K562 (cell line): ENCODE measurements at regions not wholly inside any gene's neighbourhood (a gene's known extent, or its start where the extent isn't known, plus 50 kb on each side); places are given as distances from the start of the nearest gene placed in this dataset.

Experiments used
- ATAC-seq: fragments of 200-7000 bp; cut with Tn5 transposase; 3 replicates; pipeline ENCODE4 v1.9.1; 2020; ENCODE audit warnings: moderate library complexity
- BruUV-seq: library from RNA; stranded (reverse); fragments of 400-500 nt; replicated peaks from 2 replicates; lab custom pipeline; 2021; lab: Mats Ljungman, UMichigan
- CTCF ChIA-PET: fragments of 300-600 bp; formaldehyde crosslinking; extraction: SDS; loops from one replicate; lab custom pipeline; 2021; ENCODE audit warnings: low intra/inter-chr PET ratio; lab: Yijun Ruan, JAX
- POLR2A ChIA-PET: fragments of 300-600, 350-650 bp; sonication (Branson Sonifier 250); formaldehyde crosslinking; extraction: SDS; loops from one replicate; lab custom pipeline; 2021; ENCODE audit warnings: antibody characterized with exemption, inconsistent platforms; lab: Yijun Ruan, JAX
- DNase-seq, 4 experiments: peaks; one replicate each; pipeline versions ENCODE4 v3.0.0 to v3.0.0-alpha.2; 2011 to 2018; ENCODE audit warnings: low spot score in 3 of 4, mixed read lengths in 3 of 4; ENCODE audit errors: extremely low read depth in 1 of 4
- FAIRE-seq: peaks from 2 replicates; lab custom pipeline; 2011; peaks lifted over from hg19 to GRCh38; lab: Jason Lieb, UNC
- H2AFZ ChIP-seq: 2 replicates; pipeline ENCODE4 v1.6.0; 2011; ENCODE audit warnings: low read depth, low read length, control low read depth, inconsistent platforms
- H3K27ac ChIP-seq: fragments of 200-600 bp; 3 replicates; pipeline ENCODE4 v1.8.0; 2011; ENCODE audit warnings: low read depth, mild to moderate bottlenecking, control low read depth, inconsistent platforms, low read length, moderate library complexity, mixed read lengths; ENCODE audit errors: extremely low read depth
- H3K27me3 ChIP-seq, 2 experiments: fragments of 300-600 bp in 1 of 2; 2 replicates in 1 of 2; 3 replicates in 1 of 2; pipeline versions ENCODE4 v1.6.0 to v1.8.0; 2011; ENCODE audit warnings: inconsistent platforms in 2 of 2, low read length in 2 of 2, mild to moderate bottlenecking in 1 of 2, mixed read lengths in 1 of 2, moderate library complexity in 1 of 2; ENCODE audit not compliant: control insufficient read depth in 2 of 2, insufficient read depth in 2 of 2
- H3K36me3 ChIP-seq: fragments of 300-600 bp; 3 replicates; pipeline ENCODE4 v1.8.0; 2011; ENCODE audit warnings: mild to moderate bottlenecking, low read length, inconsistent platforms; ENCODE audit not compliant: control insufficient read depth, insufficient read depth
- H3K4me1 ChIP-seq, 2 experiments: fragments of 200-600 bp in 1 of 2; replicated peaks in 1 of 2; 2 replicates in 1 of 2; 3 replicates in 1 of 2; pipeline versions ENCODE4 v1.5.1 to v1.8.0; 2011; ENCODE audit warnings: inconsistent platforms in 2 of 2, low read length in 2 of 2, mild to moderate bottlenecking in 1 of 2, mixed read lengths in 1 of 2, moderate library complexity in 1 of 2; ENCODE audit not compliant: control insufficient read depth in 2 of 2, insufficient read depth in 2 of 2
- H3K4me2 ChIP-seq: 2 replicates; pipeline ENCODE4 v1.6.1; 2011; ENCODE audit warnings: low read length, control low read depth, inconsistent platforms, mixed read lengths; ENCODE audit not compliant: insufficient read depth
- H3K4me3 ChIP-seq: fragments of 200-600 bp; sonication (generic), shearing (Covaris generic); 2 replicates; pipeline ENCODE4 v1.5.1; 2016; ENCODE audit warnings: control low read depth, inconsistent platforms
- H3K79me2 ChIP-seq: fragments of 200-600 bp; 3 replicates; pipeline ENCODE4 v1.8.0; 2011; ENCODE audit warnings: low read length, inconsistent platforms; ENCODE audit not compliant: control insufficient read depth, insufficient read depth
- H3K9ac ChIP-seq, 2 experiments: 2 replicates each; pipeline versions ENCODE4 v1.6.0 to v1.6.1; 2011; ENCODE audit warnings: low read depth in 2 of 2, low read length in 2 of 2, control low read depth in 1 of 2, inconsistent platforms in 1 of 2, mild to moderate bottlenecking in 1 of 2, mixed read lengths in 1 of 2; ENCODE audit not compliant: insufficient read depth in 1 of 2
- H3K9me1 ChIP-seq: one replicate; pipeline ENCODE4 v1.6.0; 2011; ENCODE audit warnings: inconsistent platforms, mild to moderate bottlenecking, low read length, moderate library complexity; ENCODE audit not compliant: control insufficient read depth, insufficient read depth
- H3K9me3 ChIP-seq: replicated peaks from 2 replicates; pipeline ENCODE4 v1.5.1; 2011; ENCODE audit warnings: low read depth, low read length, inconsistent platforms; ENCODE audit not compliant: control insufficient read depth, insufficient read depth
- H4K20me1 ChIP-seq: replicated peaks from 2 replicates; pipeline ENCODE4 v1.6.1; 2011; ENCODE audit warnings: low read length, inconsistent platforms, mixed read lengths; ENCODE audit not compliant: control insufficient read depth, insufficient read depth
- BHLHE40 ChIP-seq: IDR thresholded peaks from 2 replicates; pipeline ENCODE4 v1.6.1; 2011; ENCODE audit warnings: low read length, improper control_type of control experiment
- FOXK2 ChIP-seq, 2 experiments: fragments of 450-650 bp; IDR thresholded peaks in 1 of 2; conservative IDR thresholded peaks in 1 of 2; 2 replicates each; pipeline ENCODE4 v1.6.1; 2016; ENCODE audit warnings: low read depth in 2 of 2, mild to moderate bottlenecking in 1 of 2
- RAD21 ChIP-seq, 2 experiments: fragments of 250-450 bp in 1 of 2; fragments of 450-650 bp in 1 of 2; sonication (Bioruptor Pico) in 1 of 2; formaldehyde crosslinking in 1 of 2; IDR thresholded peaks in 1 of 2; conservative IDR thresholded peaks in 1 of 2; 2 replicates each; pipeline versions ENCODE4 v1.4.0 to v1.8.0; 2020 to 2022; ENCODE audit warnings: mild to moderate bottlenecking in 2 of 2, moderate library complexity in 1 of 2
- SMAD4 ChIP-seq: fragments of 250-450 bp; sonication (Bioruptor Pico); conservative IDR thresholded peaks from 2 replicates; pipeline ENCODE4 v1.8.0; 2021; ENCODE audit warnings: inconsistent platforms, mild to moderate bottlenecking, moderate library complexity
- STAG1 ChIP-seq: sonication (generic); formaldehyde crosslinking; IDR thresholded peaks from 2 replicates; pipeline ENCODE4 v1.5.0; 2020; ENCODE audit warnings: missing genetic modification reagents, borderline replicate concordance
- ZKSCAN8 ChIP-seq: fragments of 200-800 bp; sonication (Bioruptor generic); IDR thresholded peaks from 2 replicates; pipeline ENCODE4 v1.6.1; 2016; ENCODE audit warnings: missing genetic modification characterization, missing compliant biosample characterization
- WGBS: fragments of 100-300 bp; shearing (Covaris generic); methylation state at CpG from one replicate; pipeline ENCODE4 v1.1.6; 2016; ENCODE audit warnings: low coverage, mixed read lengths; ENCODE audit not compliant: insufficient coverage; ENCODE audit errors: missing lambda C conversion rate; 5-methylcytosine and 5-hydroxymethylcytosine counted together
- in situ Hi-C: fragments of 300-500 bp; cut with MboI; formaldehyde crosslinking; loops from 4 replicates; pipeline ENCODE4 v1.15.0; 2018; ENCODE audit warnings: inconsistent platforms, mixed read lengths
- intact Hi-C: fragments of 100-400 bp; cut with micrococcal nuclease; formaldehyde crosslinking; loops from 2 replicates; pipeline ENCODE4 v1.14.2; 2022
- TF ChIP-seq, protein P1 (sequence below): sonication (generic); formaldehyde crosslinking; IDR thresholded peaks from 2 replicates; pipeline ENCODE4 v1.5.0; 2020; ENCODE audit warnings: missing genetic modification reagents
- TF ChIP-seq, protein P2 (sequence below), 3 experiments: IDR thresholded peaks in 2 of 3; conservative IDR thresholded peaks in 1 of 3; 2 replicates each; pipeline ENCODE4 v1.5.1; 2011 to 2012; ENCODE audit warnings: low read length in 3 of 3, mild to moderate bottlenecking in 3 of 3, control low read depth in 2 of 3, improper control_type of control experiment in 1 of 3, inconsistent platforms in 1 of 3, low read depth in 1 of 3, mixed read lengths in 1 of 3, moderate library complexity in 1 of 3; ENCODE audit not compliant: insufficient read depth in 2 of 3
- TF ChIP-seq, protein P3 (sequence below), 2 experiments: fragments of 450-650 bp; formaldehyde crosslinking in 1 of 2; IDR thresholded peaks; 2 replicates each; pipeline versions ENCODE4 v1.4.0 to v1.6.1; 2014 to 2020; ENCODE audit warnings: mild to moderate bottlenecking in 2 of 2, borderline replicate concordance in 1 of 2, low read depth in 1 of 2

- ATAC-seq = peak; percentile 83
- WGBS = under 1% methylated on average over 6 of the region's 6 CpGs
- TF ChIP-seq BHLHE40 (peak; percentile 64), SMAD4 (no peak), RAD21 (CRISPR knock-in tag; conservative IDR thresholded peaks at IDR 0.05 in 1 of 2, IDR thresholded peaks at IDR 0.05 in 1 of 2) (peak; percentile 75 to 82), STAG1 (peak; percentile 26; the same call in 1 of the 2 replicates), ZKSCAN8 (CRISPR knock-in tag) (no peak), FOXK2 (conservative IDR thresholded peaks at IDR 0.05 in 1 of 2, IDR thresholded peaks at IDR 0.05 in 1 of 2; ENCODE audit: low read depth in 2 of 2) (0 out of 4 replicates have a peak, but pooled peaks of 1 of the 2 experiments have one; percentile 32)
- TF ChIP-seq, protein P1, sequence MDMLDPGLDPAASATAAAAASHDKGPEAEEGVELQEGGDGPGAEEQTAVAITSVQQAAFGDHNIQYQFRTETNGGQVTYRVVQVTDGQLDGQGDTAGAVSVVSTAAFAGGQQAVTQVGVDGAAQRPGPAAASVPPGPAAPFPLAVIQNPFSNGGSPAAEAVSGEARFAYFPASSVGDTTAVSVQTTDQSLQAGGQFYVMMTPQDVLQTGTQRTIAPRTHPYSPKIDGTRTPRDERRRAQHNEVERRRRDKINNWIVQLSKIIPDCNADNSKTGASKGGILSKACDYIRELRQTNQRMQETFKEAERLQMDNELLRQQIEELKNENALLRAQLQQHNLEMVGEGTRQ (CRISPR knock-in tag) = peak; percentile 52; the same call in 1 of the 2 replicates
- TF ChIP-seq, protein P2, sequence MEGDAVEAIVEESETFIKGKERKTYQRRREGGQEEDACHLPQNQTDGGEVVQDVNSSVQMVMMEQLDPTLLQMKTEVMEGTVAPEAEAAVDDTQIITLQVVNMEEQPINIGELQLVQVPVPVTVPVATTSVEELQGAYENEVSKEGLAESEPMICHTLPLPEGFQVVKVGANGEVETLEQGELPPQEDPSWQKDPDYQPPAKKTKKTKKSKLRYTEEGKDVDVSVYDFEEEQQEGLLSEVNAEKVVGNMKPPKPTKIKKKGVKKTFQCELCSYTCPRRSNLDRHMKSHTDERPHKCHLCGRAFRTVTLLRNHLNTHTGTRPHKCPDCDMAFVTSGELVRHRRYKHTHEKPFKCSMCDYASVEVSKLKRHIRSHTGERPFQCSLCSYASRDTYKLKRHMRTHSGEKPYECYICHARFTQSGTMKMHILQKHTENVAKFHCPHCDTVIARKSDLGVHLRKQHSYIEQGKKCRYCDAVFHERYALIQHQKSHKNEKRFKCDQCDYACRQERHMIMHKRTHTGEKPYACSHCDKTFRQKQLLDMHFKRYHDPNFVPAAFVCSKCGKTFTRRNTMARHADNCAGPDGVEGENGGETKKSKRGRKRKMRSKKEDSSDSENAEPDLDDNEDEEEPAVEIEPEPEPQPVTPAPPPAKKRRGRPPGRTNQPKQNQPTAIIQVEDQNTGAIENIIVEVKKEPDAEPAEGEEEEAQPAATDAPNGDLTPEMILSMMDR (IDR thresholded peaks at IDR 0.05 in 2 of 3, conservative IDR thresholded peaks at IDR 0.05 in 1 of 3; ENCODE audit: insufficient read depth in 2 of 3, low read depth in 1 of 3, low read length in 3 of 3) = peak; percentile 48 to 65 (median 52); a peak in 4 of 6 replicates
- TF ChIP-seq, protein P3, sequence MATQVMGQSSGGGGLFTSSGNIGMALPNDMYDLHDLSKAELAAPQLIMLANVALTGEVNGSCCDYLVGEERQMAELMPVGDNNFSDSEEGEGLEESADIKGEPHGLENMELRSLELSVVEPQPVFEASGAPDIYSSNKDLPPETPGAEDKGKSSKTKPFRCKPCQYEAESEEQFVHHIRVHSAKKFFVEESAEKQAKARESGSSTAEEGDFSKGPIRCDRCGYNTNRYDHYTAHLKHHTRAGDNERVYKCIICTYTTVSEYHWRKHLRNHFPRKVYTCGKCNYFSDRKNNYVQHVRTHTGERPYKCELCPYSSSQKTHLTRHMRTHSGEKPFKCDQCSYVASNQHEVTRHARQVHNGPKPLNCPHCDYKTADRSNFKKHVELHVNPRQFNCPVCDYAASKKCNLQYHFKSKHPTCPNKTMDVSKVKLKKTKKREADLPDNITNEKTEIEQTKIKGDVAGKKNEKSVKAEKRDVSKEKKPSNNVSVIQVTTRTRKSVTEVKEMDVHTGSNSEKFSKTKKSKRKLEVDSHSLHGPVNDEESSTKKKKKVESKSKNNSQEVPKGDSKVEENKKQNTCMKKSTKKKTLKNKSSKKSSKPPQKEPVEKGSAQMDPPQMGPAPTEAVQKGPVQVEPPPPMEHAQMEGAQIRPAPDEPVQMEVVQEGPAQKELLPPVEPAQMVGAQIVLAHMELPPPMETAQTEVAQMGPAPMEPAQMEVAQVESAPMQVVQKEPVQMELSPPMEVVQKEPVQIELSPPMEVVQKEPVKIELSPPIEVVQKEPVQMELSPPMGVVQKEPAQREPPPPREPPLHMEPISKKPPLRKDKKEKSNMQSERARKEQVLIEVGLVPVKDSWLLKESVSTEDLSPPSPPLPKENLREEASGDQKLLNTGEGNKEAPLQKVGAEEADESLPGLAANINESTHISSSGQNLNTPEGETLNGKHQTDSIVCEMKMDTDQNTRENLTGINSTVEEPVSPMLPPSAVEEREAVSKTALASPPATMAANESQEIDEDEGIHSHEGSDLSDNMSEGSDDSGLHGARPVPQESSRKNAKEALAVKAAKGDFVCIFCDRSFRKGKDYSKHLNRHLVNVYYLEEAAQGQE (IDR thresholded peaks at IDR 0.05; ENCODE audit: borderline replicate concordance) = peak; percentile 57
- TF ChIP-seq, protein P3 (CRISPR knock-in tag; IDR thresholded peaks at IDR 0.05; ENCODE audit: low read depth) = no peak
Observed at GRCh38 chr18:22813648-22814328, 119.3 kb upstream of the RBBP8 start.

More at GRCh38 chr18:22813648-22814328, 119.3 kb upstream of the RBBP8 start:
- Histone ChIP-seq H3K27ac (no peak overlapping the region), H3K4me3 (no peak overlapping the region), H3K9me1 (no peaks in the 10 kb centered on the region), H3K4me2 (no peak overlapping the region), H2AFZ (no peak overlapping the region), H3K36me3 (no peaks in the 10 kb centered on the region), H3K27me3 (peaks cover 2 to 11% of the 10 kb centered on the region in 2 experiments; a peak in 2 of 5 replicates), H3K79me2 (no peaks in the 10 kb centered on the region), H3K9ac (no peak overlapping the region), H3K9me3 (no peaks in the 10 kb centered on the region), H4K20me1 (no peaks in the 10 kb centered on the region), H3K4me1 (peaks cover 0 to 6% of the 10 kb centered on the region in 2 experiments; a peak in 1 of 5 replicates)
- DNase-seq = peak; percentile 20 to 30 (median 22)
- ChIA-PET POLR2A (interaction anchor here (0.7 to 0.8 kb wide), 2 partner anchors 15 to 28 kb away, joined by 3 to 7 read pairs; no protein-coding TSS in a partner anchor), CTCF (interaction anchor here (1.3 kb wide), 1 partner anchor 169 kb away, joined by 9 read pairs; no protein-coding TSS in a partner anchor)
- no TSS peak for BruUV-seq
- intact Hi-C loops (loop anchor here (5.0 kb wide), 1 partner anchor 889 kb away; no protein-coding TSS in a partner anchor), in situ Hi-C loops (no loop called here)
- peak; percentile 56 for FAIRE-seq
